ENCODE measurements at regions not wholly inside any gene's neighbourhood (a gene's known extent, or its start where the extent isn't known, plus 50 kb on each side); places are given as distances from the start of the nearest gene placed in this dataset.

GRCh38 chr6:22972771-22973170 lies 403.4 kb downstream of the HDGFL1 start:
- Histone ChIP-seq H3K9ac (ENCODE audit: low read length) (no peak overlapping the region), H3K36me3 (ENCODE audit: insufficient read depth, low read length) (no peaks in the 10 kb centered on the region), H3K27me3 (ENCODE audit: control insufficient read depth in 1 of 2, insufficient read depth in 2 of 2, low read length in 2 of 2) (no peaks in the 10 kb centered on the region), H3K27ac (ENCODE audit: low read depth, low read length) (no peak overlapping the region), H3K9me3 (ENCODE audit: low read length) (no peaks in the 10 kb centered on the region), H3K4me1 (ENCODE audit: insufficient read depth, low read length) (no peaks in the 10 kb centered on the region), H3K4me3 (ENCODE audit: low read depth in 1 of 2, low read length in 2 of 2) (no peak overlapping the region)

GRCh38 chr6:22975079-22975478 lies 405.7 kb downstream of the HDGFL1 start:
- no peak overlapping the region for H3K27ac ChIP-seq (ENCODE audit: low read depth, low read length)
- no peaks in the 10 kb centered on the region for H3K27me3 ChIP-seq (ENCODE audit: control insufficient read depth in 1 of 2, insufficient read depth in 2 of 2, low read length in 2 of 2)
- H3K36me3 ChIP-seq (ENCODE audit: insufficient read depth, low read length) = no peaks in the 10 kb centered on the region
- H3K9me3 ChIP-seq (ENCODE audit: low read length) = no peaks in the 10 kb centered on the region
- H3K4me3 ChIP-seq (ENCODE audit: low read depth in 1 of 2, low read length in 2 of 2) = no peak overlapping the region
- no peak overlapping the region for H3K9ac ChIP-seq (ENCODE audit: low read length)
- H3K4me1 ChIP-seq (ENCODE audit: insufficient read depth, low read length) = no peaks in the 10 kb centered on the region

GRCh38 chr6:22980446-22980845 lies 411.1 kb downstream of the HDGFL1 start:
- H3K4me1 ChIP-seq (ENCODE audit: insufficient read depth, low read length) = no peaks in the 10 kb centered on the region
- H3K4me3 ChIP-seq (ENCODE audit: low read depth in 1 of 2, low read length in 2 of 2) = no peak overlapping the region
- H3K9me3 ChIP-seq (ENCODE audit: low read length) = no peaks in the 10 kb centered on the region
- no peaks in the 10 kb centered on the region for H3K27me3 ChIP-seq (ENCODE audit: control insufficient read depth in 1 of 2, insufficient read depth in 2 of 2, low read length in 2 of 2)
- H3K27ac ChIP-seq (ENCODE audit: low read depth, low read length) = no peak overlapping the region
- H3K9ac ChIP-seq (ENCODE audit: low read length) = no peak overlapping the region
- H3K36me3 ChIP-seq (ENCODE audit: insufficient read depth, low read length) = no peaks in the 10 kb centered on the region

GRCh38 chr6:23002044-23002619 lies 432.8 kb downstream of the HDGFL1 start:
- Histone ChIP-seq H3K27me3 (ENCODE audit: control insufficient read depth in 1 of 2, insufficient read depth in 2 of 2, low read length in 2 of 2) (no peaks in the 10 kb centered on the region), H3K9me3 (ENCODE audit: low read length) (no peaks in the 10 kb centered on the region), H3K4me3 (ENCODE audit: low read depth in 1 of 2, low read length in 2 of 2) (no peak overlapping the region), H3K4me1 (ENCODE audit: insufficient read depth, low read length) (no peaks in the 10 kb centered on the region), H3K9ac (ENCODE audit: low read length) (no peak overlapping the region), H3K36me3 (ENCODE audit: insufficient read depth, low read length) (no peaks in the 10 kb centered on the region), H3K27ac (ENCODE audit: low read depth, low read length) (no peak overlapping the region)

GRCh38 chr6:23003671-23004467 lies 434.5 kb downstream of the HDGFL1 start:
- no peak overlapping the region for H3K27ac ChIP-seq (ENCODE audit: low read depth, low read length)
- no peaks in the 10 kb centered on the region for H3K4me1 ChIP-seq (ENCODE audit: insufficient read depth, low read length)
- no peaks in the 10 kb centered on the region for H3K36me3 ChIP-seq (ENCODE audit: insufficient read depth, low read length)
- no peaks in the 10 kb centered on the region for H3K27me3 ChIP-seq (ENCODE audit: control insufficient read depth in 1 of 2, insufficient read depth in 2 of 2, low read length in 2 of 2)
- H3K9me3 ChIP-seq (ENCODE audit: low read length) = no peaks in the 10 kb centered on the region
- no peak overlapping the region for H3K4me3 ChIP-seq (ENCODE audit: low read depth in 1 of 2, low read length in 2 of 2)
- no peak overlapping the region for H3K9ac ChIP-seq (ENCODE audit: low read length)

- H3K4me1 ChIP-seq (ENCODE audit: insufficient read depth, low read length) = no peaks in the 10 kb centered on the region
- no peak overlapping the region for H3K4me3 ChIP-seq (ENCODE audit: low read depth in 1 of 2, low read length in 2 of 2)
- H3K9me3 ChIP-seq (ENCODE audit: low read length) = no peaks in the 10 kb centered on the region
- no peak overlapping the region for H3K9ac ChIP-seq (ENCODE audit: low read length)
- H3K27ac ChIP-seq (ENCODE audit: low read depth, low read length) = no peak overlapping the region
- no peaks in the 10 kb centered on the region for H3K27me3 ChIP-seq (ENCODE audit: control insufficient read depth in 1 of 2, insufficient read depth in 2 of 2, low read length in 2 of 2)
- H3K36me3 ChIP-seq (ENCODE audit: insufficient read depth, low read length) = no peaks in the 10 kb centered on the region
Measured at GRCh38 chr6:23006656-23007055, 437.3 kb downstream of the HDGFL1 start.

- Histone ChIP-seq H3K9ac (ENCODE audit: low read length) (no peak overlapping the region), H3K27me3 (ENCODE audit: control insufficient read depth in 1 of 2, insufficient read depth in 2 of 2, low read length in 2 of 2) (no peaks in the 10 kb centered on the region), H3K4me3 (ENCODE audit: low read depth in 1 of 2, low read length in 2 of 2) (no peak overlapping the region), H3K27ac (ENCODE audit: low read depth, low read length) (no peak overlapping the region), H3K36me3 (ENCODE audit: insufficient read depth, low read length) (no peaks in the 10 kb centered on the region), H3K4me1 (ENCODE audit: insufficient read depth, low read length) (no peaks in the 10 kb centered on the region), H3K9me3 (ENCODE audit: low read length) (no peaks in the 10 kb centered on the region)
Measured at GRCh38 chr6:23011615-23012014, 442.2 kb downstream of the HDGFL1 start.

GRCh38 chr6:23013776-23014175 lies 444.4 kb downstream of the HDGFL1 start:
- Histone ChIP-seq H3K4me1 (ENCODE audit: insufficient read depth, low read length) (no peaks in the 10 kb centered on the region), H3K36me3 (ENCODE audit: insufficient read depth, low read length) (no peaks in the 10 kb centered on the region), H3K27me3 (ENCODE audit: control insufficient read depth in 1 of 2, insufficient read depth in 2 of 2, low read length in 2 of 2) (no peaks in the 10 kb centered on the region), H3K27ac (ENCODE audit: low read depth, low read length) (no peak overlapping the region), H3K4me3 (ENCODE audit: low read depth in 1 of 2, low read length in 2 of 2) (no peak overlapping the region), H3K9me3 (ENCODE audit: low read length) (no peaks in the 10 kb centered on the region), H3K9ac (ENCODE audit: low read length) (no peak overlapping the region)

- H3K27ac ChIP-seq (ENCODE audit: low read depth, low read length) = no peak overlapping the region
- no peaks in the 10 kb centered on the region for H3K4me1 ChIP-seq (ENCODE audit: insufficient read depth, low read length)
- H3K9me3 ChIP-seq (ENCODE audit: low read length) = no peaks in the 10 kb centered on the region
- H3K27me3 ChIP-seq (ENCODE audit: control insufficient read depth in 1 of 2, insufficient read depth in 2 of 2, low read length in 2 of 2) = no peaks in the 10 kb centered on the region
- no peak overlapping the region for H3K9ac ChIP-seq (ENCODE audit: low read length)
- no peaks in the 10 kb centered on the region for H3K36me3 ChIP-seq (ENCODE audit: insufficient read depth, low read length)
- no peak overlapping the region for H3K4me3 ChIP-seq (ENCODE audit: low read depth in 1 of 2, low read length in 2 of 2)
Measured at GRCh38 chr6:23016696-23017095, 447.3 kb downstream of the HDGFL1 start.

- no peak overlapping the region for H3K4me3 ChIP-seq (ENCODE audit: low read depth in 1 of 2, low read length in 2 of 2)
- H3K4me1 ChIP-seq (ENCODE audit: insufficient read depth, low read length) = no peaks in the 10 kb centered on the region
- H3K27me3 ChIP-seq (ENCODE audit: control insufficient read depth in 1 of 2, insufficient read depth in 2 of 2, low read length in 2 of 2) = no peaks in the 10 kb centered on the region
- no peak overlapping the region for H3K27ac ChIP-seq (ENCODE audit: low read depth, low read length)
- H3K9me3 ChIP-seq (ENCODE audit: low read length) = no peaks in the 10 kb centered on the region
- H3K9ac ChIP-seq (ENCODE audit: low read length) = no peak overlapping the region
- H3K36me3 ChIP-seq (ENCODE audit: insufficient read depth, low read length) = no peaks in the 10 kb centered on the region
Measured at GRCh38 chr6:23021487-23021886, 452.1 kb downstream of the HDGFL1 start.

GRCh38 chr6:23027281-23027680 lies 457.9 kb downstream of the HDGFL1 start:
- H3K27ac ChIP-seq (ENCODE audit: low read depth, low read length) = no peak overlapping the region
- no peaks in the 10 kb centered on the region for H3K9me3 ChIP-seq (ENCODE audit: low read length)
- H3K9ac ChIP-seq (ENCODE audit: low read length) = no peak overlapping the region
- no peaks in the 10 kb centered on the region for H3K36me3 ChIP-seq (ENCODE audit: insufficient read depth, low read length)
- H3K27me3 ChIP-seq (ENCODE audit: control insufficient read depth in 1 of 2, insufficient read depth in 2 of 2, low read length in 2 of 2) = no peaks in the 10 kb centered on the region
- no peaks in the 10 kb centered on the region for H3K4me1 ChIP-seq (ENCODE audit: insufficient read depth, low read length)
- H3K4me3 ChIP-seq (ENCODE audit: low read depth in 1 of 2, low read length in 2 of 2) = no peak overlapping the region

GRCh38 chr6:23031986-23032385 lies 462.6 kb downstream of the HDGFL1 start:
- H3K9me3 ChIP-seq (ENCODE audit: low read length) = no peaks in the 10 kb centered on the region
- H3K36me3 ChIP-seq (ENCODE audit: insufficient read depth, low read length) = no peaks in the 10 kb centered on the region
- no peaks in the 10 kb centered on the region for H3K27me3 ChIP-seq (ENCODE audit: control insufficient read depth in 1 of 2, insufficient read depth in 2 of 2, low read length in 2 of 2)
- no peaks in the 10 kb centered on the region for H3K4me1 ChIP-seq (ENCODE audit: insufficient read depth, low read length)
- H3K27ac ChIP-seq (ENCODE audit: low read depth, low read length) = no peak overlapping the region
- no peak overlapping the region for H3K9ac ChIP-seq (ENCODE audit: low read length)
- H3K4me3 ChIP-seq (ENCODE audit: low read depth in 1 of 2, low read length in 2 of 2) = no peak overlapping the region

Measured in muscle layer of colon (tissue), 2 donors.